Epithelial cell of proximal tubule (primary cell): ENCODE measurements at regions not wholly inside any gene's neighbourhood (a gene's known extent, or its start where the extent isn't known, plus 50 kb on each side); places are given as distances from the start of the nearest gene placed in this dataset.
"Not testable (repeated sequence)": the region's sequence is repeated elsewhere in the genome, so short reads cannot be mapped to it uniquely, and the experiment has no call there.

ENCODE experiments used
- DNase-seq: peaks from one replicate; pipeline ENCODE4 v3.0.0-alpha.2; 2011; ENCODE audit warnings: low read depth
- H3K4me3 ChIP-seq: 2 replicates; pipeline ENCODE4 v1.5.1; 2011; ENCODE audit warnings: low read depth, mild to moderate bottlenecking, low read length
- TF ChIP-seq, protein P1 (sequence below): conservative IDR thresholded peaks from 2 replicates; pipeline ENCODE4 v1.5.1; 2012; ENCODE audit warnings: low read depth, mild to moderate bottlenecking, low read length

GRCh38 chr10:84862551-84862950 lies 534.2 kb downstream of the CCSER2 start:
- TF ChIP-seq, protein P1, sequence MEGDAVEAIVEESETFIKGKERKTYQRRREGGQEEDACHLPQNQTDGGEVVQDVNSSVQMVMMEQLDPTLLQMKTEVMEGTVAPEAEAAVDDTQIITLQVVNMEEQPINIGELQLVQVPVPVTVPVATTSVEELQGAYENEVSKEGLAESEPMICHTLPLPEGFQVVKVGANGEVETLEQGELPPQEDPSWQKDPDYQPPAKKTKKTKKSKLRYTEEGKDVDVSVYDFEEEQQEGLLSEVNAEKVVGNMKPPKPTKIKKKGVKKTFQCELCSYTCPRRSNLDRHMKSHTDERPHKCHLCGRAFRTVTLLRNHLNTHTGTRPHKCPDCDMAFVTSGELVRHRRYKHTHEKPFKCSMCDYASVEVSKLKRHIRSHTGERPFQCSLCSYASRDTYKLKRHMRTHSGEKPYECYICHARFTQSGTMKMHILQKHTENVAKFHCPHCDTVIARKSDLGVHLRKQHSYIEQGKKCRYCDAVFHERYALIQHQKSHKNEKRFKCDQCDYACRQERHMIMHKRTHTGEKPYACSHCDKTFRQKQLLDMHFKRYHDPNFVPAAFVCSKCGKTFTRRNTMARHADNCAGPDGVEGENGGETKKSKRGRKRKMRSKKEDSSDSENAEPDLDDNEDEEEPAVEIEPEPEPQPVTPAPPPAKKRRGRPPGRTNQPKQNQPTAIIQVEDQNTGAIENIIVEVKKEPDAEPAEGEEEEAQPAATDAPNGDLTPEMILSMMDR: no peak
- H3K4me3 ChIP-seq: no peak overlapping the region
- no peak for DNase-seq

DNA sequence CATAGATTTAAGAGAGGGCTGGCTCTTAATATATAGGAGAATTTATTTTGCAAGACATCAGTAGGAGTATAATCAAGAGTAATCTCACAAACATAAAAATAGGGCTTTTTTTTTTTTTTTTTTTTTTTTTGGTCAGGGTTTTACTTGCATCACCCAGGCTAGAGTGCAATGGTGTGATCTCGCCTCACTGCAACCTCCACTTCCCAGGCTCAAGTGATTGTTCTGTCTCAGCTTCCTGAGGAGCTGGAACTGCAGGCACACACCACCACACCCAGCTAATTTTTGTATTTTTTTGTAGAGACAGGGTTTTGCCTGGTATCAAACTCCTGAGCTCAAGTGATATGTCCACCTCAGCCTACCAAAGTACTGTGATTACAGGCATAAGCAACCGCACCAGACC lies 535.3 kb downstream of the CCSER2 start:
- TF ChIP-seq, protein P1: no peak
- DNase-seq: no peak
- no peak overlapping the region for H3K4me3 ChIP-seq

DNA sequence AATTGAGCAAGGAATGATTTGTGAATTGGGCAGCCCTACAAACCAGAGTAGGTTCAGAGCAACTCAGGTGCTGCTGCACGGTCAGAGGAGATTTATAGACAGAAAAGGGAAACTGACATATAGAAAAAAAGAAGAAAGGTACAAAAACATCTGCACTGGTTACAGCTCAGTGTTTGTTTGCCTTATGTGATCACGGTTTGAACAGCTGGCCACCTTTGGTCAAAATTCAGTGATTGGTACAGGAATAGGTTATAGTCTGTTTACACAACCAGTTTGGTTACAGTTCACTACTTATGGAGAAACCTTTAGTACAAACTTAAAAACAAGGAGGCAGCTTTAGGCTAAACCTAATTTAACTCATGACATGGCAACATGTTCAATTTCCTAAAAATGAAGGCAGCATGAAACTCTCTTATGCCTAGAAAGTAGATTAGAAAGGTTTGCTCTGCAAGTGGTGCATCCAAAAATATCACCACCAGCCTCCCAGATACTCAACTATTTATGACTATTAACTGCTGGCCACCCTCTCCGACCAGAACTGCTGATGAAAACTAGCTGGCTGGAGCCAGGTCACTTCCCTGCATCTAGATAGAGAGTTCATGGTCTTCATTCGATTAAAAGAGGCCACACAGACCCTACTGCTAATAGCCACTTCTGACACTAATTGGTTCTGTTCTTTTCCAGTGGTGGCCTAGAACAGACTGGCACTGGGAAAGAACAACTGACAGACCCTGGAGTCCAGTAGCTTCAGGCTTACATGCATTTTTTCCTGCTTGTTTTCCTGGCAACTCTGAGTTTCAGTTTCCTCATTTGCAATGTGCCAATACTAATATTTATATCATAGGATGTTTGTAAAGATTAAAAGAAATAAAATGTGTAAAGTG lies 548.0 kb downstream of the CCSER2 start:
- TF ChIP-seq, protein P1: no peak
- DNase-seq: no peak
- H3K4me3 ChIP-seq: no peak overlapping the region

- TF ChIP-seq, protein P1: no peak
- DNase-seq: no peak
- H3K4me3 ChIP-seq: no peak overlapping the region
Measured at GRCh38 chr10:84879991-84880390, 551.6 kb downstream of the CCSER2 start.

- H3K4me3 ChIP-seq, DNase-seq: not testable (repeated sequence)
Measured at GRCh38 chr10:84881696-84882095, 553.3 kb downstream of the CCSER2 start.

- no peak for DNase-seq
- no peak overlapping the region for H3K4me3 ChIP-seq
- TF ChIP-seq, protein P1: no peak
Measured at GRCh38 chr10:84890706-84891105, 562.3 kb downstream of the CCSER2 start.

DNA sequence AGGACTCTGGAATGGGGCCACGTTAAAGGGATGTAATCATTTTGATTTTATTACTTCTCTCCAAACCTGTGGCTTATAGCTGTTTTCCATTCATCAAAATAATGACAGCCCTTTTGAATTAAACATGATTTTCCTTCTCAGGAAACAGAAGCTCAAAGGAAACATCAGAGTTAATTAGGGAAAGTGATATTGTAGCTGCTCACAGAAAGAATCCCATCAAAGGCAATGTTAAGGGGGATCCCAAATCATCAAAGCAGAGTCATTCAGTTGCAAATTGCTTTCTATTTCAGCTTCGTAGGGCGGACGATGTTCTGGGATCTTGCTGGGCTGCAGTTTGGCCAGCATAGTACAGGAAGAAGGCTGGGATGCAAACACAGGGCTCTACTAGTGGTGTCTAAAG lies 563.2 kb downstream of the CCSER2 start:
- no peak overlapping the region for H3K4me3 ChIP-seq
- DNase-seq: no peak
- TF ChIP-seq, protein P1: no peak
